Kasumi-1 (cell line): ENCODE measurements at regions not wholly inside any gene's neighbourhood (a gene's known extent, or its start where the extent isn't known, plus 50 kb on each side); places are given as distances from the start of the nearest gene placed in this dataset.

Source experiments
- DNase-seq, 2 experiments: peaks; one replicate each; lab custom pipeline; 2025; lab: John Stamatoyannopoulos, UW

DNA sequence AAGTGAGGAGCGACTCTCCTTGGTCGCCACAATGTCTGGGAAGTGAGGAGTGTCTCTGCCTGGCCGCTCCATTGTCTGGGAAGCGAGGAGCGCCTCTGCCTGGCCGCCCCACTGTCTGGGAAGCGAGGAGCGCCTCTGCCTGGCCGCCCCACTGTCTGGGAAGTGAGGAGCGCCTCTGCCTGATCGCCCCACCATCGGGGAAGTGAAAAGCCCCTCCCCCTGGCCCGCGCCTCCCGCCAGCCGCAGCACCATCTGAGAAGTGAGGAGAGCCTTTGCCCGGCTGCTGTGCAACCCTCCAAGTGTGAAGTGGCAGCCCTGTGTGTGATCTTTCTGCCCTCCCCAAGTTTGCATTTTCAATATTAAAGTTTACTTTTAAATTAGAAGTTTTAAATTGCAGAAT, 95.0 kb upstream of the PPP2R5A start:
- no peak for DNase-seq

GRCh38 chr1:212192261-212192998, 92.8 kb upstream of the PPP2R5A start:
- no peak for DNase-seq

- no peak for DNase-seq
Observed at GRCh38 chr1:212196355-212196754, 88.9 kb upstream of the PPP2R5A start.

DNA sequence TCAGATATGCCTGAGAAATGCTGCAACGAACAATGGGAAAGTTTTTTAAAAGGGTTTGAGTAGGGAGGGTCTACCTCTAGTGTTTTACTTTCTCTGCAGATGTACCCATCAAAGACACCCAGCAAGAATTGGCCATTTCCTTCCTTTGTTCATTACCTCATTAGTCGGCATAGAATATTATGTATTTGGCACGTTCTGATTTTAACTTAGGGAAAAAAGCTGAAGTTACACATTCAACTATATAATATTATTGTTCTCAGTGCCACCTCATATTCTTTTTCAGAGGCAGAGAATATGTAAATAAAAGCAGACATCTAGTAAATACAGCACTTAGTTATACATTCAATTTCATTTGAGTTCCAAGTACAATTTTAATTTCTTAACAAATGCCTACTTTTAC, 83.7 kb upstream of the PPP2R5A start:
- no peak for DNase-seq

GRCh38 chr1:212203630-212204029, 81.6 kb upstream of the PPP2R5A start:
- no peak for DNase-seq

DNA sequence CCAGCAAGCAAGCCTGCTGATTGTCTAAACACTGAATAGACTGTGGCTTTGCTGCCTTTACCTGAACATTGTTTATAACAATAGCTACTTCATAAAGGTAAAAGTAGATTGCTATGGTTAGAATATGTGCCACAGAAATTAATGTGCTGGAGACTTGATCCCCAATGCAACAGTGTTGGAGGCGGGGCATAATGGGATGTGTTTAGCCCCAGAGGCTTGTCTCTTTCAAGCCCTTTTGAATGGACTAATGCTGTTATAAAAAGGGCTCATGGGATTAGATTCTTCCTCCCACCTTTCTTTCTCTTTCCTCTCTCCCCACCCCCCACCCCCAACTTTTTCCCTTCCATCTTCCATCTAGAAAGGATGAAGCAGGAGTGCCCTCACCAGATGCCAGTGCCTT, 80.2 kb upstream of the PPP2R5A start:
- no peak for DNase-seq

- no peak for DNase-seq
Observed at GRCh38 chr1:212205843-212206242, 79.4 kb upstream of the PPP2R5A start.

DNA sequence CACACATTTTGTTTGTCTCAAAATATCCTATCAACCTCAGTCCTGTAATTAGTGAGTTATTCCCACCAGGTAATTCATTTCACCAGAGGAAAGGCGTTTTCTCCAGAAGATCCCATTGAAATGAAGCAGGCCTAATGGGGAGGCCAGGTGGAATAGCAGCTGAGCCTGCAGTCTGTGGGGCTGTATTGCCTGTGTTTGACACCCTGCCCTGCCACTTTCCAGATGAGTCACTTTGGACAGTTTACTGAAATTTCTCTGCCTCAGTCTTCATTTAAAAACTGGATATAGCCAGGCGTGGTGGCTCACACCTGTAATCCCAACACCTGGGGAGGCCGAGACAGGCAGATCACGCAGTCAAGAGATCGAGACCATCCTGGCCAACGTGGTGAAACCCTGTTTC, 78.1 kb upstream of the PPP2R5A start:
- DNase-seq = no peak

DNA sequence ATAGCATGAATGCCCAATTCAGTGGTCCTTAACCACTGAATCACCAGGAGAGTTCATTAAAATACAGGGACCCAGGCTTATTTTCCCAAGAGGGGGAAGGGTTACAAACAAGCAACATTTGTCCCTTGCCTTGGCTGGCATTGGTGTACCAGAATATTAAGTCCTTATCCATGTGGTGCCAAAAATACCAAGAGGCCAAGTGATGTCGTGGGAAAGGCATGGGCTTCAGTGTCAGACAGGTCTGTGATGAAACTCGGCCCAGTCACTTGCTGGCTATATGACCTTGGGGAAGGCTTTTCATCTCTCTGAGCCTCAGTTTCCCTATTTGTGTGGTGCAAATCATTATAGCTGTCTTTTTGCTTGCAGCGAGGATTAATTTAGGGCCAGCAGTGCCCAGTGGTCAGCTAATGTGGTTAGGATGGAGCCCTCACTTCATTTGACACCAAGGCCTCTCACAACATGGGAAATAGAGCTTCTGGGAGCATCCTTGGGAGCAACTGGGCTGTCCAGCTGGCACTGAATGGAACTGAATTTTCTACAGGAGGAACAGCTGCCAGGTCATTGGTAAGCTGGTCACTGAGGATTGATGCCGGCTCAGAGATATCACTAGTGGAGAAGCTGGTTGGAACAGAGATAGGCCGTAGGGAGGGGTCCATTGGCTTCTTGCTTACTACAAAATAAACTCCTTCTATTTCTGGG, 77.2 kb upstream of the PPP2R5A start:
- no peak for DNase-seq

GRCh38 chr1:212208978-212209644, 76.1 kb upstream of the PPP2R5A start:
- no peak for DNase-seq

GRCh38 chr1:212211371-212211770, 73.8 kb upstream of the PPP2R5A start:
- DNase-seq = no peak

GRCh38 chr1:212212343-212212742, 72.9 kb upstream of the PPP2R5A start:
- no peak for DNase-seq

GRCh38 chr1:212212906-212213305, 72.3 kb upstream of the PPP2R5A start:
- no peak for DNase-seq

- no peak for DNase-seq
Observed at GRCh38 chr1:212213784-212214183, 71.4 kb upstream of the PPP2R5A start.

- no peak for DNase-seq
Observed at GRCh38 chr1:212214325-212214724, 70.9 kb upstream of the PPP2R5A start.

DNA sequence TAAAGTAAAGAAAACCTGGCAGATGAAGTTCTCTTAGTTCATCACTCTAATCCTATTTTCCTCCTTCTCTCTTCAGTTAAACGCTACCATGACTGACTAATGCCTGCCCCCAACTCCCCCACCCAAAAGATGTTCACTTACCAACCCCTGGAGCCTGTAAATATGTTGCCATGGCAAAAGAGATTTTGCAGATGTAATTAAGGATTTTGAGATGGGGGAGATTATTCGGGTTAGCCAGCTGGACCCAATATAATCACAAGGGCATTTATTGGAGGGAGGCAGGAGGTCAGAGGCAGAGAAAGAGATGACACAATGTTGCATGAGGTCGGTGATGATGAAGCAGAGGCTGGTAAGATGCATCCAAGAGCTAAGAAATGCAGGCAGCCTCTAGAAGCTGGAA, 69.3 kb upstream of the PPP2R5A start:
- no peak for DNase-seq

DNA sequence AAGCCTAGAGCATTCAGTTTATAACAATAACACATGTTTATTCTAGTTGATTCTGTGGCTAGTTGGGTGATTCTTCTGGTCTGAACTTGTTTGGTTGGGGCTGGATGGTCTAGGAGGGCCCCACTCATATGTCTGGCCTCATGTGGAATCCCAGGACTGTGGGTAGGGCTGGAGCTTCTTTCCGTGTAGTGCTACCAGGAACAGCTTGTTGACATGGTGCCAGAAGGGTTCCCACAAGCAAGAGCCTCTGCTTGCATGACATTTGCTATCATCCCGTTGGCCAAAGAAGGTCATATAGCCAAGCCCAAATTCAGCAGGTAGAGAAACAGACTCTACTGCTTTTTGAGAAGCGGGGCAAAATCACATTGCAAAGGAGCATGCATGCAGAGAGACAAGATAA, 67.6 kb upstream of the PPP2R5A start:
- no peak for DNase-seq

DNA sequence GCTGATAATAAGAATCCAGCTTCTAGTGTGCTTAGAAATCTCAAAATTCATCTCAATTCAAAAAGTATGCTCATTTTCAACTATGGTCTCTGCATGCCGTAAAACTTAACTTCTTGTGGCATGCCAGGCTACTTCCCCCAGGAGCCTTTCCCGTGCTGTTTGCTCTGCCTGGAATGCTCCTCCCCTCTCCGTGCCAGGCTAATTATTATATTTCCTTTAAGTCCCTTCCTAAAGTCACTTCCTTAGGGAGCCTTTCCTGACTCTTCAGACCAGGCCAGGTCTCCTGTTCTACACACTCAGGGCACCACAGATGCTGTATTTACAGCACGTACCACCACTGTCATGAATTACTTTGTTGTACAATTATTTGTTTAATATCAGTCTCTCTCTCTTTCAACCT, 67.1 kb upstream of the PPP2R5A start:
- DNase-seq = no peak

DNA sequence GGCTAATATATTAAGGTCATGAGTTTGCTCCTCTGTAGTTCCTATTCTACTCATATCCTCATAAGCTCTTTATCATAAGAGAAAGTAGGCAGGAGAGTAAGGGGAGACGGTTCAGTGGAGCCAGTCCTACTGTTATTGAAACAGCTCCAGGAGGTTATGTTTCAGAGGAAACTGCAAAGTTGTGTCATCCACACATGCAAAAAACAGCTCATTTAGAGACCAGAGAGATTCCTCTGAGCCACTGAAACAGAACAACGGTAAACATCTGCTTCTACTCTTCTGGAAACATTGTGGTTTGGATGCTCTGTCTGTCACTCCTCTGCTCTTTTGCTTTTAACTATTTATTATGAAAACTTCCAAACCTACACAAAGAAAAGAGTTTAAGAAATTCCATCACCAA, 66.3 kb upstream of the PPP2R5A start:
- peak; percentile 25 to 47 for DNase-seq

DNA sequence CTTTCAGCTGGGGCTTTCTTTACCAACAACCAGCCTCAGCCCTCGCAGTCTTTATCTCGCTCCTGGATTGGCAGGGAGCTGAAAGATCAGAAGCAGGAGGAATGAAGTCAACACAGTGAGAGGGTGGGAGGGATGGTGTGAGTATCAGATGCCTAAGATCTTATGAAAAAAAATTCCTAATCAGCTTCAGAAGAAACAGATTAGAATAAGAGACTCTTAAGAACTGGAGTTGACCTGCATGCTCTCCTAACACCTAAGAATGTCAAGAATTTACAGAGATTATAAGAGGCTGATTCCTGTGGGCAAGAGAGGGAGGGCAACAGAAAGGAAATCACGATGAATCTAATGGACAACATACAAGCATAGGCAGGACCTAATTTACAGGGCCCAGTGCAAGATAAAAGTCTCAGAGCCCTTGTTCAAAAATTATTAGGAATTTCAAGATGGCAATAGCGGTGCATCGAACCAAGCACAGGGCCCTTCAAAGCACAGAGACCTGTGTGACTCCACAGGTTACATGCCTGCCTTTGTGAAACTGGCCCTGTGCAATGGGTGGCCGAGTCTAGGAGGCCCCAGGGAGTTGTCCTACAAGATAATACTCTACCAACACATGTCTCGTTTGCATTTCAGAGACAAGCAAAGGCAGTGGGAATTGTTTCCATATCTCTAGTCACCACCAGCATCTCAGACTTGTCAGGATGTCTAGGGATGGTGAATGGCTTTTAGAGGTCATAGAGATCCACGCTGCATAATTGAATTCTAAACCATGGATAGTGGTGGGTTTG, 65.3 kb upstream of the PPP2R5A start:
- no peak for DNase-seq

DNA sequence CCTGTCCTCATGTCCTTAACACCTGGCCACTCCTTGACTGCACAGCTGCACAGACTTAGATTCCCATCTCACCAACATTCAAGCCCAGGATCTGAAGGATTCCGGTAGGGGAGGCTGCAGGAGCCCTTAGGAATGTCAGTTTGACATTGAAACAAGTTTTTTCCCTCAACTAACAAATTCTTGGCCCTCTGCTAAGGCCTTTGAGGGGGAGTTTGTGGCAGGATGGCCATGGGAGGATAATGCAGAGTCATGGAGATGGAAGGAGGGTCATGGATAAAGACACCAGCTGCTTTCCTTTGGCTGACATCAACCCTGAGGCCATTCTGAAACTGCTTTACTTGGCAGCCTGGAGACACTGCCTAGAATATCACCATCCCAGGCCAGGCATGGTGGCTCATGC, 63.4 kb upstream of the PPP2R5A start:
- DNase-seq = no peak

- DNase-seq = no peak
Observed at GRCh38 chr1:212224102-212224501, 61.1 kb upstream of the PPP2R5A start.
